Suprapubic skin (tissue), 4 donors: ENCODE measurements at regions not wholly inside any gene's neighbourhood (a gene's known extent, or its start where the extent isn't known, plus 50 kb on each side); places are given as distances from the start of the nearest gene placed in this dataset.

Experiments
- CTCF ChIP-seq, 2 donors: fragments of 200-600 bp in 1 of 2; fragments of 450-650 bp in 1 of 2; sonication (generic) in 1 of 2; IDR thresholded peaks; one replicate each; pipeline ENCODE4 v1.5.1; 2016 to 2019; ENCODE audit warnings: antibody characterized with exemption in 2 of 2, mild to moderate bottlenecking in 1 of 2, moderate library complexity in 1 of 2
- POLR2A ChIP-seq, 2 donors: fragments of 450-650 bp; IDR thresholded peaks; one replicate each; pipeline ENCODE4 v1.6.1; 2017; ENCODE audit warnings: antibody characterized with exemption in 2 of 2, mild to moderate bottlenecking in 2 of 2, moderate library complexity in 2 of 2
- POLR2AphosphoS5 ChIP-seq, 3 donors: sonication (generic); formaldehyde crosslinking; IDR thresholded peaks; one replicate each; pipeline ENCODE4 v1.6.1; 2017; ENCODE audit warnings: antibody characterized with exemption in 3 of 3

- TF ChIP-seq POLR2A (IDR thresholded peaks at IDR 0.05) (no peak), POLR2AphosphoS5 (IDR thresholded peaks at IDR 0.05) (no peak), CTCF (IDR thresholded peaks at IDR 0.05) (no peak)
Observed at GRCh38 chr13:73616861-73617260, 517.3 kb downstream of the KLF12 start.
